Occipital lobe (tissue), 1 donor: ENCODE measurements at regions not wholly inside any gene's neighbourhood (a gene's known extent, or its start where the extent isn't known, plus 50 kb on each side); places are given as distances from the start of the nearest gene placed in this dataset.

Source experiments
- DNase-seq: peaks from one replicate; lab custom pipeline; 2025; lab: John Stamatoyannopoulos, UW

- no peak for DNase-seq
Measured at GRCh38 chr7:7048213-7048612, 134.1 kb upstream of the C1GALT1 start.

GRCh38 chr7:7051206-7051877, 131.0 kb upstream of the C1GALT1 start:
- no peak for DNase-seq

GRCh38 chr7:7054252-7054830, 128.0 kb upstream of the C1GALT1 start:
- no peak for DNase-seq

GRCh38 chr7:7060828-7061599, 121.3 kb upstream of the C1GALT1 start:
- DNase-seq = no peak

GRCh38 chr7:7077945-7078344, 104.4 kb upstream of the C1GALT1 start:
- DNase-seq = no peak

- no peak for DNase-seq
Measured at GRCh38 chr7:7080802-7081201, 101.5 kb upstream of the C1GALT1 start.

- DNase-seq = no peak
Measured at GRCh38 chr7:7090460-7090859, 91.9 kb upstream of the C1GALT1 start.

- no peak for DNase-seq
Measured at GRCh38 chr7:7098280-7098818, 84.0 kb upstream of the C1GALT1 start.

GRCh38 chr7:7099584-7100014, 82.7 kb upstream of the C1GALT1 start:
- peak; percentile 10 for DNase-seq

- no peak for DNase-seq
Measured at GRCh38 chr7:7100432-7100849, 81.9 kb upstream of the C1GALT1 start.

GRCh38 chr7:7102906-7103305, 79.4 kb upstream of the C1GALT1 start:
- DNase-seq = no peak

GRCh38 chr7:7103343-7104313, 78.7 kb upstream of the C1GALT1 start:
- no peak for DNase-seq

- no peak for DNase-seq
Measured at GRCh38 chr7:7104314-7104698, 78.0 kb upstream of the C1GALT1 start.

GRCh38 chr7:7104971-7105370, 77.4 kb upstream of the C1GALT1 start:
- no peak for DNase-seq

GRCh38 chr7:7105800-7106582, 76.4 kb upstream of the C1GALT1 start:
- no peak for DNase-seq

- no peak for DNase-seq
Measured at GRCh38 chr7:7108931-7109330, 73.4 kb upstream of the C1GALT1 start.

GRCh38 chr7:7109934-7110333, 72.4 kb upstream of the C1GALT1 start:
- no peak for DNase-seq

GRCh38 chr7:7110706-7111105, 71.6 kb upstream of the C1GALT1 start:
- DNase-seq = no peak

- DNase-seq = no peak
Measured at GRCh38 chr7:7112868-7113267, 69.5 kb upstream of the C1GALT1 start.

- DNase-seq = no peak
Measured at GRCh38 chr7:7114575-7115291, 67.6 kb upstream of the C1GALT1 start.
